IPS-20b (cell line): ENCODE measurements at regions not wholly inside any gene's neighbourhood (a gene's known extent, or its start where the extent isn't known, plus 50 kb on each side); places are given as distances from the start of the nearest gene placed in this dataset.
"Not testable (repeated sequence)": the region's sequence is repeated elsewhere in the genome, so short reads cannot be mapped to it uniquely, and the experiment has no call there.

ENCODE experiments used
- H3K27ac ChIP-seq: one replicate; pipeline ENCODE4 v1.5.1; 2013; ENCODE audit warnings: low read length
- H3K27me3 ChIP-seq: 2 replicates; pipeline ENCODE4 v1.6.1; 2013; ENCODE audit warnings: mild to moderate bottlenecking, low read length, inconsistent platforms; ENCODE audit not compliant: insufficient read depth
- H3K36me3 ChIP-seq: 2 replicates; pipeline ENCODE4 v1.6.1; 2013; ENCODE audit warnings: low read depth, mild to moderate bottlenecking, inconsistent platforms, low read length, moderate library complexity; ENCODE audit not compliant: insufficient read depth
- H3K4me1 ChIP-seq: 2 replicates; pipeline ENCODE4 v1.6.1; 2013; ENCODE audit warnings: mild to moderate bottlenecking, control low read depth, inconsistent platforms, low read length, moderate library complexity; ENCODE audit not compliant: insufficient read depth
- H3K4me3 ChIP-seq: 2 replicates; pipeline ENCODE4 v1.5.1; 2013; ENCODE audit warnings: mild to moderate bottlenecking, low read length, inconsistent platforms
- H3K9ac ChIP-seq: 2 replicates; pipeline ENCODE4 v1.6.1; 2013; ENCODE audit warnings: low read depth, mild to moderate bottlenecking, inconsistent platforms, low read length, moderate library complexity
- H3K9me3 ChIP-seq: 2 replicates; pipeline ENCODE4 v1.6.1; 2013; ENCODE audit warnings: mild to moderate bottlenecking, low read depth, low read length, inconsistent platforms; ENCODE audit not compliant: insufficient read depth

DNA sequence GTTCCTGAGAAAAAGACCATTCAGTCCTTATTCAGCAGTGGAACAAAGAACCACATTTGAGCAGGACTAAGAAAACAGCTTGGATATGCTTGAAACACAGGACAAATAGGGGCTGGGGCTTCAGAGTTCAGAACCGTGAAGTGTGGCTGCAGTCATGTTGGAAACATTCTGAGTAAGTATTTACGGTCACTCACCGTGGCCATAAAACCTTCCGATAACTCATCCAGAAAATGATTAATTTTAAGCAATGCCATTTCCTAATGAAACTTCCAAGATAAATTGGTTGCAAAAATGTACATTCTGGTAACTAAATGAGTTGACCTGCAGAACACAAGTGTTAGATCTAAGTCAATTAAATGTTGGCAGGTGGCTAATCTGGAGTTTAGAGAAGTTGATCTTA is 279.2 kb downstream of the CXCL12 start:
- Histone ChIP-seq H3K4me1 (no peaks in the 10 kb centered on the region), H3K9me3 (no peaks in the 10 kb centered on the region), H3K36me3 (no peaks in the 10 kb centered on the region), H3K4me3 (no peak overlapping the region), H3K27me3 (no peaks in the 10 kb centered on the region), H3K9ac (no peak overlapping the region), H3K27ac (no peak overlapping the region)

- no peak overlapping the region for H3K9ac ChIP-seq
Observed at GRCh38 chr10:44102726-44103255, 282.1 kb downstream of the CXCL12 start.

GRCh38 chr10:44101082-44101481 is 283.8 kb downstream of the CXCL12 start:
- Histone ChIP-seq H3K9ac (no peak overlapping the region), H3K9me3 (no peaks in the 10 kb centered on the region), H3K27ac (no peak overlapping the region), H3K27me3 (no peaks in the 10 kb centered on the region), H3K36me3 (no peaks in the 10 kb centered on the region), H3K4me3 (no peak overlapping the region), H3K4me1 (no peaks in the 10 kb centered on the region)

More at GRCh38 chr10:44102726-44103255, 282.1 kb downstream of the CXCL12 start:
- Histone ChIP-seq H3K27ac (no peak overlapping the region), H3K9me3 (no peaks in the 10 kb centered on the region), H3K36me3 (no peaks in the 10 kb centered on the region), H3K4me1 (no peaks in the 10 kb centered on the region), H3K4me3 (no peak overlapping the region), H3K27me3 (no peaks in the 10 kb centered on the region)

DNA sequence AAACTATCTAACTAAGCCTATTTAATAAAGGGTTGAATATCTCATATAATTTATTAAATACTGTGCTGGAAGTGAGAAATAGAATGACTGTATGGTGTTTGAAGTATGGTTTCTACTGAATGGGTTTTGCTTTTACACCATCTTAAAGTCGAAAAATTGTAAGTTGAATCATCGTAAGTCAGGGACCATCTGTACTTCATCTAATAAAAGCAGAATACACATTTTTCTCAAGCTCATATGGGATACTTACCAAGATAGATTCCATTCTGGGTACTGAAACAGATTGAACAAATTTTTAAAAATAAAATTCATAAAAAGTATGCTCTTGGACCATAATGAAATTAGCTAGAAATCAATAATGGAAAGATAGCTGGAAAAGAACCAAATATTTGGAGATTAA is 285.4 kb downstream of the CXCL12 start:
- Histone ChIP-seq H3K4me1 (no peaks in the 10 kb centered on the region), H3K4me3 (no peak overlapping the region), H3K9me3 (no peaks in the 10 kb centered on the region), H3K36me3 (no peaks in the 10 kb centered on the region), H3K9ac (no peak overlapping the region), H3K27ac (no peak overlapping the region), H3K27me3 (no peaks in the 10 kb centered on the region)

DNA sequence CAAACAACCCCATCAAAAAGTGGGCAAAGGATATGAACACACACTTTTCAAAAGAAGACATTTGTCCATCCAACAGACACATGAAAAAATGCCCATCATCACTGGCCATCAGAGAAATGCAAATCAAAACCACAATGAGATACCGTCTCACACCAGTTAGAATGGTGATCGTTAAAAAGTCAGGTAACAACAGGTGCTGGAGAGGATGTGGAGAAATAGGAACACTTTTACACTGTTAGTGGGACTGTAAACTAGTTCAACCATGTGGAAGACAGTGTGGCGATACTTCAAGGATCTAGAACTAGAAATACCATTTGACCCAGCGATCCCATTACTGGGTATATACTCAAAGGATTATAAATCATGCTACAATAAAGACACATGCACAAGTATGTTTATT is 288.7 kb downstream of the CXCL12 start:
- H3K27ac ChIP-seq, H3K4me1 ChIP-seq, H3K9me3 ChIP-seq, H3K4me3 ChIP-seq, H3K9ac ChIP-seq, H3K27me3 ChIP-seq, H3K36me3 ChIP-seq: not testable (repeated sequence)

- Histone ChIP-seq H3K36me3 (no peaks in the 10 kb centered on the region), H3K27me3 (no peaks in the 10 kb centered on the region), H3K9ac (no peak overlapping the region), H3K27ac (no peak overlapping the region), H3K4me3 (no peak overlapping the region), H3K9me3 (peaks cover 18% of the 10 kb centered on the region), H3K4me1 (peaks cover under 1% of the 10 kb centered on the region; the same call in 1 of the 2 replicates)
Observed at GRCh38 chr10:44089671-44090070, 295.2 kb downstream of the CXCL12 start.

- Histone ChIP-seq H3K27ac (no peak overlapping the region), H3K27me3 (no peaks in the 10 kb centered on the region), H3K36me3 (no peaks in the 10 kb centered on the region), H3K9ac (no peak overlapping the region), H3K9me3 (peaks cover 18% of the 10 kb centered on the region), H3K4me1 (peaks cover 2% of the 10 kb centered on the region; the same call in 1 of the 2 replicates), H3K4me3 (no peak overlapping the region)
Observed at GRCh38 chr10:44087403-44087802, 297.5 kb downstream of the CXCL12 start.

GRCh38 chr10:44083719-44084400 is 301.0 kb downstream of the CXCL12 start:
- no peak overlapping the region for H3K27ac ChIP-seq
- H3K4me1 ChIP-seq: peaks cover 2% of the 10 kb centered on the region; the same call in 1 of the 2 replicates
- no peaks in the 10 kb centered on the region for H3K27me3 ChIP-seq
- no peak overlapping the region for H3K9ac ChIP-seq
- H3K36me3 ChIP-seq: no peaks in the 10 kb centered on the region
- H3K9me3 ChIP-seq: no peaks in the 10 kb centered on the region
- H3K4me3 ChIP-seq: no peak overlapping the region

GRCh38 chr10:44071479-44071878 is 313.4 kb downstream of the CXCL12 start:
- H3K36me3 ChIP-seq: no peaks in the 10 kb centered on the region
- H3K4me3 ChIP-seq: no peak overlapping the region
- no peak overlapping the region for H3K9ac ChIP-seq
- no peaks in the 10 kb centered on the region for H3K4me1 ChIP-seq
- no peaks in the 10 kb centered on the region for H3K27me3 ChIP-seq
- H3K27ac ChIP-seq: no peak overlapping the region
- no peaks in the 10 kb centered on the region; the same call in 1 of the 2 replicates for H3K9me3 ChIP-seq

GRCh38 chr10:44070282-44070681 is 314.6 kb downstream of the CXCL12 start:
- H3K9me3 ChIP-seq: no peaks in the 10 kb centered on the region; the same call in 1 of the 2 replicates
- H3K9ac ChIP-seq: no peak overlapping the region
- no peak overlapping the region for H3K27ac ChIP-seq
- no peaks in the 10 kb centered on the region for H3K36me3 ChIP-seq
- H3K4me1 ChIP-seq: no peaks in the 10 kb centered on the region
- H3K4me3 ChIP-seq: no peak overlapping the region
- H3K27me3 ChIP-seq: no peaks in the 10 kb centered on the region

GRCh38 chr10:44069573-44069972 is 315.3 kb downstream of the CXCL12 start:
- Histone ChIP-seq H3K4me1 (no peaks in the 10 kb centered on the region), H3K4me3 (no peak overlapping the region), H3K9me3 (no peaks in the 10 kb centered on the region), H3K9ac (no peak overlapping the region), H3K27ac (no peak overlapping the region), H3K27me3 (no peaks in the 10 kb centered on the region), H3K36me3 (no peaks in the 10 kb centered on the region)

DNA sequence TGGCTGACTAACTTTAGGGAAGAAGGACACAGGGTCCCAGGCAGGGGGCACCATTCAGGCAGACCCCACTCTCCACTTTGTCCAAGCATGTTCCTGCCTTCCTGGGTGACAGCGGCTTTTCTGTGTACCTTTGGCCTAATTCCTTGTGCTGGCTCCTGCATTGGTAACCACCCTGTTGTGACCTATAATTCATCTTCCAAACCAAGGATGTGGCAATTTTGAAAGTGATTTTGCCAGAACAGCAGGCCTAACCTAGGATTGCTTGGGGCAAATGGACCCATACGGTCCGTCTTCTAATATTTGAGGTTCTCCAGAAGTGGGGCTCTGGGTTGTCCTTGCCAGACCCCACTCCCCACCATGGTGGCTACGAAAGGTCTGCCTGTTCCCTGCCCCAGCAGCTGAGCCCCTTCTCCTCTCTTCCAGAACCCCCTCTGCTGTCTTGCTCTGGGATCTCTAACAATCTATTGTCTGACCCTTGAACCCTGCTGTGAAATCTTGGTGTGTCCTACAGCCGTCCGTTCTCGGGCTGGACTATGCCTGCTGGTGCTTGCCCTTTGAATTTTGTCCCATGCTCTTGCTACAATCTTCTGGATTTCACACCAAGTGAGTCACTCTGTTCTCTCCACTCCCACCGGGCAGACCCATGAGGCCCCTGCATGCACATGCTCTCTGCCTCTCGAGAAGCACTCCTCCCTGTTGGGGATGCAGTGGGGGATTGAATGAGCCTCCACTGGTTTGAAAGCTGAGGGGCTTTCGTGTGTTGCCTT is 316.0 kb downstream of the CXCL12 start:
- Histone ChIP-seq H3K4me3 (no peak overlapping the region), H3K27ac (no peak overlapping the region), H3K36me3 (no peaks in the 10 kb centered on the region), H3K4me1 (no peaks in the 10 kb centered on the region), H3K27me3 (no peaks in the 10 kb centered on the region), H3K9me3 (no peaks in the 10 kb centered on the region), H3K9ac (no peak overlapping the region)
